Vagina (tissue), 2 donors: ENCODE measurements at regions not wholly inside any gene's neighbourhood (a gene's known extent, or its start where the extent isn't known, plus 50 kb on each side); places are given as distances from the start of the nearest gene placed in this dataset.

Experiments used
- CTCF ChIP-seq, 3 experiments: fragments of 450-650 bp in 2 of 3; fragments of 200-600 bp in 1 of 3; sonication (generic) in 1 of 3; IDR thresholded peaks; one replicate each; pipeline ENCODE4 v1.5.1; 2017 to 2019; ENCODE audit warnings: antibody characterized with exemption in 3 of 3, mild to moderate bottlenecking in 2 of 3, moderate library complexity in 2 of 3
- POLR2A ChIP-seq, 2 donors: fragments of 450-650 bp; IDR thresholded peaks; one replicate each; pipeline ENCODE4 v1.6.1; 2017; ENCODE audit warnings: antibody characterized with exemption in 2 of 2, mild to moderate bottlenecking in 2 of 2, moderate library complexity in 2 of 2

- TF ChIP-seq CTCF (IDR thresholded peaks at IDR 0.05) (no peak), POLR2A (IDR thresholded peaks at IDR 0.05) (no peak)
These were observed 2117.9 kb upstream of the C9orf72 start for GRCh38 chr9:29691145-29691544.
